PC-3 (cell line): ENCODE measurements at regions not wholly inside any gene's neighbourhood (a gene's known extent, or its start where the extent isn't known, plus 50 kb on each side); places are given as distances from the start of the nearest gene placed in this dataset.

Experiments used
- ATAC-seq: fragments of 200-7000 bp; cut with Tn5 transposase; 2 replicates; pipeline ENCODE4 v1.9.1; 2020; ENCODE audit warnings: mild to moderate bottlenecking, moderate library complexity
- BruUV-seq: library from RNA; stranded (reverse); fragments of 400-500 nt; replicated peaks from 2 replicates; lab custom pipeline; 2021; lab: Mats Ljungman, UMichigan
- CTCF ChIA-PET: fragments of 300-600 bp; sonication (Branson Sonifier 250); formaldehyde crosslinking; loops from one replicate; lab custom pipeline; 2022; ENCODE audit warnings: antibody characterized with exemption; lab: Charles Lee
- POLR2A ChIA-PET: fragments of 300-600 bp; sonication (Branson Sonifier 250); formaldehyde crosslinking; loops from one replicate; lab custom pipeline; 2022; ENCODE audit warnings: antibody characterized with exemption; ENCODE audit not compliant: unreplicated experiment; lab: Charles Lee
- DNase-seq: peaks from one replicate; pipeline ENCODE4 v3.0.0-alpha.2; 2015
- H2AFZ ChIP-seq: fragments of 300-600 bp; sonication (generic); 2 replicates; pipeline ENCODE4 v1.6.0; 2016; ENCODE audit warnings: antibody characterized with exemption, low read length
- H3F3A ChIP-seq: fragments of 300-600 bp; sonication (generic); one replicate; pipeline ENCODE4 v1.6.0; 2017; ENCODE audit warnings: antibody characterized with exemption, low read length, control low read depth, mild to moderate bottlenecking; ENCODE audit not compliant: unreplicated experiment
- H3K27ac ChIP-seq: fragments of 300-600 bp; sonication (generic); 2 replicates; pipeline ENCODE4 v1.5.1; 2016; ENCODE audit warnings: mild to moderate bottlenecking, low read length
- H3K27me3 ChIP-seq: fragments of 300-600 bp; sonication (generic); 2 replicates; pipeline ENCODE4 v1.6.1; 2016; ENCODE audit warnings: low read length, mixed read lengths
- H3K36me3 ChIP-seq: fragments of 300-600 bp; sonication (generic); 2 replicates; pipeline ENCODE4 v1.6.1; 2016; ENCODE audit warnings: low read depth, mixed run types, low read length, mixed read lengths
- H3K4me1 ChIP-seq: fragments of 300-600 bp; sonication (generic); 2 replicates; pipeline ENCODE4 v1.5.1; 2016; ENCODE audit warnings: low read length; ENCODE audit not compliant: insufficient read depth
- H3K4me2 ChIP-seq: fragments of 300-600 bp; sonication (generic); 2 replicates; pipeline ENCODE4 v1.6.0; 2016; ENCODE audit warnings: low read length
- H3K4me3 ChIP-seq: fragments of 300-600 bp; sonication (generic); 2 replicates; pipeline ENCODE4 v1.5.1; 2016; ENCODE audit warnings: mild to moderate bottlenecking, low read length, mixed read lengths
- H3K79me2 ChIP-seq: fragments of 300-600 bp; sonication (generic); 2 replicates; pipeline ENCODE4 v1.6.1; 2017; ENCODE audit warnings: low read length, mixed read lengths
- H3K9ac ChIP-seq: fragments of 300-600 bp; sonication (generic); 2 replicates; pipeline ENCODE4 v1.6.0; 2016; ENCODE audit warnings: mild to moderate bottlenecking, low read length
- H3K9me2 ChIP-seq: fragments of 300-600 bp; sonication (generic); replicated peaks from 2 replicates; pipeline ENCODE4 v1.6.1; 2016; ENCODE audit warnings: mixed run types, low read length, mixed read lengths
- H3K9me3 ChIP-seq: fragments of 300-600 bp; sonication (generic); 2 replicates; pipeline ENCODE4 v1.6.1; 2016; ENCODE audit warnings: low read length, mixed read lengths
- H4K20me1 ChIP-seq: fragments of 300-600 bp; sonication (generic); 2 replicates; pipeline ENCODE4 v1.6.1; 2016; ENCODE audit warnings: low read length, mixed read lengths
- EZH2 ChIP-seq: fragments of 300-600 bp; sonication (generic); IDR thresholded peaks from one replicate; pipeline ENCODE4 v1.6.1; 2017; ENCODE audit warnings: antibody characterized with exemption, mild to moderate bottlenecking, low read length; ENCODE audit not compliant: unreplicated experiment
- EZH2phosphoT487 ChIP-seq: fragments of 300-600 bp; sonication (generic); IDR thresholded peaks from 2 replicates; pipeline ENCODE4 v1.6.1; 2018; ENCODE audit warnings: mild to moderate bottlenecking, antibody characterized with exemption, low read length, borderline replicate concordance
- intact Hi-C: fragments of 100-400 bp; cut with micrococcal nuclease; formaldehyde crosslinking; loops from 2 replicates; pipeline ENCODE4 v1.9.0; 2023
- TF ChIP-seq, protein P1 (sequence below): fragments of 300-600 bp; sonication (generic); conservative IDR thresholded peaks from 2 replicates; pipeline ENCODE4 v1.5.1; 2017; ENCODE audit warnings: antibody characterized with exemption, low read depth, mild to moderate bottlenecking, low read length

DNA sequence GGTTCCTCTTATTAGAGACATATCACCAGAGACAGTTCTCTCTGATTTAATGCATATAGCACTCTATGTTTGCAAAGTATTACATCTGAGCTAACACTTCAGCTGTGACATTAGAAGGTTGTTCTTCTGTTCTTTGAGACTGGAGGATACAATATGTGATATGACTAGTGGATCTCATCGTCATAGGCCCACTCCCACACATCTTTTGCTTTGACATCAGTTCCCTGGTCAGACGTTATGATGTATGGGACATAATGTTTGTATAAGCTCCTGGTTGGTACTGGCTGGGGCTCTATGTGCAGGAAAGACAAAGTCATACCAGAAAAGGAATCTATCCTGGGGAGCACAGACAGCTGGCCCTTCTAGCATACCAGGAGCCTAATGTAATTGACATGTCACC is 57.7 kb upstream of the MAML3 start:
- Histone ChIP-seq H2AFZ (no peak overlapping the region), H3F3A (no peaks in the 10 kb centered on the region), H4K20me1 (no peaks in the 10 kb centered on the region), H3K4me1 (peaks cover 17% of the 10 kb centered on the region), H3K4me2 (no peak overlapping the region), H3K27me3 (no peaks in the 10 kb centered on the region), H3K9ac (no peak overlapping the region), H3K36me3 (no peaks in the 10 kb centered on the region), H3K9me3 (no peaks in the 10 kb centered on the region), H3K9me2 (no peaks in the 10 kb centered on the region), H3K79me2 (no peaks in the 10 kb centered on the region), H3K27ac (no peak overlapping the region), H3K4me3 (no peak overlapping the region)
- intact Hi-C loops: no loop called here
- DNase-seq (no peak), ATAC-seq (no peak)
- POLR2A ChIA-PET: no interaction called here
- CTCF ChIA-PET: no interaction called here
- TF ChIP-seq, protein P1, sequence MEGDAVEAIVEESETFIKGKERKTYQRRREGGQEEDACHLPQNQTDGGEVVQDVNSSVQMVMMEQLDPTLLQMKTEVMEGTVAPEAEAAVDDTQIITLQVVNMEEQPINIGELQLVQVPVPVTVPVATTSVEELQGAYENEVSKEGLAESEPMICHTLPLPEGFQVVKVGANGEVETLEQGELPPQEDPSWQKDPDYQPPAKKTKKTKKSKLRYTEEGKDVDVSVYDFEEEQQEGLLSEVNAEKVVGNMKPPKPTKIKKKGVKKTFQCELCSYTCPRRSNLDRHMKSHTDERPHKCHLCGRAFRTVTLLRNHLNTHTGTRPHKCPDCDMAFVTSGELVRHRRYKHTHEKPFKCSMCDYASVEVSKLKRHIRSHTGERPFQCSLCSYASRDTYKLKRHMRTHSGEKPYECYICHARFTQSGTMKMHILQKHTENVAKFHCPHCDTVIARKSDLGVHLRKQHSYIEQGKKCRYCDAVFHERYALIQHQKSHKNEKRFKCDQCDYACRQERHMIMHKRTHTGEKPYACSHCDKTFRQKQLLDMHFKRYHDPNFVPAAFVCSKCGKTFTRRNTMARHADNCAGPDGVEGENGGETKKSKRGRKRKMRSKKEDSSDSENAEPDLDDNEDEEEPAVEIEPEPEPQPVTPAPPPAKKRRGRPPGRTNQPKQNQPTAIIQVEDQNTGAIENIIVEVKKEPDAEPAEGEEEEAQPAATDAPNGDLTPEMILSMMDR: no peak
- TF ChIP-seq EZH2 (no peak), EZH2phosphoT487 (no peak)
- no TSS peak for BruUV-seq

DNA sequence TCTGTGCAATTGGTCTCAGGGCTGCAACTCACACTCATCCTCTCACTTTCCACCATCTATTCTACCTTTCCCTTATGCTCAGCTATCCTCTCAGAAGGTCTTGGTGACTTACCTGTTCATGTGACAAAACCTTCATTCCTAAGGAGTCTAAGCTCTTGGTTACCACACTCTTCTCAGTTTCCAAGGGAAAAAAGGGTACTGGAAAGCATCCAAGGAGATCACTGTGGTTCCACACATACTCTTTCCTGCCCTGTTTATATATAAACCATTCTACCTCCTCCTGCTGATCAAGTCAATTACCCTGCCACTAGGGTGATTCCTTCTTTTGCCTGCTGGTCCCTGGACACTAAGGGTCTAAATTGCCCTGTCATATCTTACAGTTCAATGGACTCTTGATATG is 57.2 kb upstream of the MAML3 start:
- POLR2A ChIA-PET: no interaction called here
- H3K79me2 ChIP-seq: no peaks in the 10 kb centered on the region
- H3K9ac ChIP-seq: no peak overlapping the region
- H2AFZ ChIP-seq: no peak overlapping the region
- no peak for TF ChIP-seq EZH2phosphoT487
- TF ChIP-seq, protein P1: no peak
- no peak for TF ChIP-seq EZH2
- H3K9me3 ChIP-seq: no peaks in the 10 kb centered on the region
- H4K20me1 ChIP-seq: no peaks in the 10 kb centered on the region
- H3K27ac ChIP-seq: no peak overlapping the region
- H3K9me2 ChIP-seq: no peaks in the 10 kb centered on the region
- intact Hi-C loops: no loop called here
- no TSS peak for BruUV-seq
- H3K4me1 ChIP-seq: peaks cover 17% of the 10 kb centered on the region
- no peaks in the 10 kb centered on the region for H3F3A ChIP-seq
- H3K36me3 ChIP-seq: no peaks in the 10 kb centered on the region
- CTCF ChIA-PET: no interaction called here
- ATAC-seq (no peak), DNase-seq (no peak)
- H3K27me3 ChIP-seq: no peaks in the 10 kb centered on the region
- H3K4me3 ChIP-seq: no peak overlapping the region
- no peak overlapping the region for H3K4me2 ChIP-seq

DNA sequence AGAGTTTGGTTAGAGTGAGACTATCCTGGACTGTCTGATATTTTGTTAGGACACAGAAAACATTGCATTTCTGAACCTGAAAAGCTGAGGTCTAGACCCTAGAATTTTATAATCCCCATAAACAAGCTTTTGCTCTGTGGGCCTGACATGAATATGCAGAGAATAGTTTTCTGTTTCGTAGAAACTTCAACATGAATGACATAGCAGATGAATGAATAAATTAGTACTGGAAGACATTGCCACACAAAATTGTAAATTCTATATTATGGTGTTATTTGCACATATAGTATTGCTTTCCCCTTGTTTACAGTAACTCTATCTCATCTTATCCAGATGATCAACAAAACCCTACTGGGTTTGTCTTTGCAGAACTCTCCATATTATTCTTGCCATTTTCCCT is 54.9 kb upstream of the MAML3 start:
- ChIA-PET CTCF (no interaction called here), POLR2A (interaction anchor here (0.6 kb wide), 1 partner anchor 38 kb away, joined by 3 read pairs; no protein-coding TSS in a partner anchor)
- no peaks in the 10 kb centered on the region for H3F3A ChIP-seq
- no peak for ATAC-seq
- H3K36me3 ChIP-seq: no peaks in the 10 kb centered on the region
- no peak overlapping the region for H2AFZ ChIP-seq
- peaks cover 14% of the 10 kb centered on the region for H3K4me1 ChIP-seq
- H3K27ac ChIP-seq: no peak overlapping the region
- no peak overlapping the region for H3K4me2 ChIP-seq
- no peak overlapping the region for H3K4me3 ChIP-seq
- H3K27me3 ChIP-seq: no peaks in the 10 kb centered on the region
- DNase-seq: no peak
- no peak overlapping the region for H3K9ac ChIP-seq
- intact Hi-C loops: no loop called here
- H3K9me2 ChIP-seq: no peaks in the 10 kb centered on the region
- no peaks in the 10 kb centered on the region for H3K79me2 ChIP-seq
- no peaks in the 10 kb centered on the region for H3K9me3 ChIP-seq
- BruUV-seq: no TSS peak
- H4K20me1 ChIP-seq: no peaks in the 10 kb centered on the region
- TF ChIP-seq, protein P1: no peak
- TF ChIP-seq EZH2 (no peak), EZH2phosphoT487 (no peak)
